GM06990 (cell line): ENCODE measurements at regions not wholly inside any gene's neighbourhood (a gene's known extent, or its start where the extent isn't known, plus 50 kb on each side); places are given as distances from the start of the nearest gene placed in this dataset.

Experiments used
- DNase-seq: peaks from one replicate; pipeline ENCODE4 v3.0.0-alpha.2; 2011; ENCODE audit not compliant: insufficient read length; ENCODE audit errors: extremely low read depth
- H3K27me3 ChIP-seq: replicated peaks from 2 replicates; pipeline ENCODE4 v1.6.0; 2011; ENCODE audit warnings: low read length; ENCODE audit not compliant: control insufficient read depth, insufficient read depth
- H3K36me3 ChIP-seq: 2 replicates; pipeline ENCODE4 v1.5.1; 2011; ENCODE audit warnings: low read length; ENCODE audit not compliant: control insufficient read depth, insufficient read depth
- H3K4me3 ChIP-seq: replicated peaks from 2 replicates; pipeline ENCODE4 v1.5.1; 2011; ENCODE audit warnings: low read depth, mild to moderate bottlenecking, control low read depth, low read length
- TF ChIP-seq, protein P1 (sequence below): IDR thresholded peaks from 2 replicates; pipeline ENCODE4 v1.5.1; 2011; ENCODE audit warnings: low read length, control low read depth, mild to moderate bottlenecking, inconsistent platforms; ENCODE audit not compliant: insufficient read depth, poor library complexity, severe bottlenecking

DNA sequence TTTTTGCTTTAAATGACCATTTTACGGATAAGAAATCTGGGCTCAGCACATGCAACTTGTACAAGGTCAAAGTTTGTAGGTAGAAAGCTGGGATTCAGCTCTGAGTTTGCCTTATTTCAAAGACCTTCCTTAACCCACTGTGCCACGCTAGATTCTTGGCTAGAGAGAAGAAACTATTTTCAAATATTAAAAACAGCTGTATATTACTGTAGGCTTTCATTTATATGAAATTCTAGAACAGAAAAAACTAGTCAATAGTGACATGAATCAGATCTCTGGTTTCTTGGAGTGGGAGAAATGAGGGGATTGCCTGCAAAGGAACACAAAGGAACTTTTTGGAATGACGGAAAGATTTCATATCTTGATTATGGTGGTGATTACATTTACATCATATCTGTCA lies 53.0 kb upstream of the C1GALT1 start:
- DNase-seq, result no peak
- no peak overlapping the region for H3K4me3 ChIP-seq
- TF ChIP-seq, protein P1, sequence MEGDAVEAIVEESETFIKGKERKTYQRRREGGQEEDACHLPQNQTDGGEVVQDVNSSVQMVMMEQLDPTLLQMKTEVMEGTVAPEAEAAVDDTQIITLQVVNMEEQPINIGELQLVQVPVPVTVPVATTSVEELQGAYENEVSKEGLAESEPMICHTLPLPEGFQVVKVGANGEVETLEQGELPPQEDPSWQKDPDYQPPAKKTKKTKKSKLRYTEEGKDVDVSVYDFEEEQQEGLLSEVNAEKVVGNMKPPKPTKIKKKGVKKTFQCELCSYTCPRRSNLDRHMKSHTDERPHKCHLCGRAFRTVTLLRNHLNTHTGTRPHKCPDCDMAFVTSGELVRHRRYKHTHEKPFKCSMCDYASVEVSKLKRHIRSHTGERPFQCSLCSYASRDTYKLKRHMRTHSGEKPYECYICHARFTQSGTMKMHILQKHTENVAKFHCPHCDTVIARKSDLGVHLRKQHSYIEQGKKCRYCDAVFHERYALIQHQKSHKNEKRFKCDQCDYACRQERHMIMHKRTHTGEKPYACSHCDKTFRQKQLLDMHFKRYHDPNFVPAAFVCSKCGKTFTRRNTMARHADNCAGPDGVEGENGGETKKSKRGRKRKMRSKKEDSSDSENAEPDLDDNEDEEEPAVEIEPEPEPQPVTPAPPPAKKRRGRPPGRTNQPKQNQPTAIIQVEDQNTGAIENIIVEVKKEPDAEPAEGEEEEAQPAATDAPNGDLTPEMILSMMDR, result no peak
- no peaks in the 10 kb centered on the region for H3K27me3 ChIP-seq
- no peaks in the 10 kb centered on the region for H3K36me3 ChIP-seq

DNA sequence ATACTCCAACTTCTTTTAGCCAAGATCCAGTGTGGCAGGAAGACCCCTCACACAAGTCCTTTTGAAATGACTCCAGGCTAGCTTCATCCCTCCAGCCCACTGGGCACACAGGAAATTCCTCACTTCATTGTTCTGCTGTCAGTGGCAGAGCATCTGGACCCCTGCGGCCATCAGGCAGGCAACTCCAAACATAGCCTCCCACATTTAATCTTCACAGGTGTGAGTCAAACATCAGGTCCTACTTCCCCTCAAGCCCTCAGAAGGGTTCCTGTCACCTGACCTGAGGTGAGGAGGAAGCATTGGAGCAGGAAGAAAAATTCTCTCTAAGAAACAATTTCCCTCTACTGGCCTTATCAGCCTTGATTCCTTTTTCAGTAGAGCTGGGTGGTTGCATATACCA lies 51.1 kb upstream of the C1GALT1 start:
- TF ChIP-seq, protein P1, result no peak
- Histone ChIP-seq H3K36me3 (no peaks in the 10 kb centered on the region), H3K4me3 (no peak overlapping the region), H3K27me3 (no peaks in the 10 kb centered on the region)
- no peak for DNase-seq
